A549 (cell line): ENCODE measurements at regions not wholly inside any gene's neighbourhood (a gene's known extent, or its start where the extent isn't known, plus 50 kb on each side); places are given as distances from the start of the nearest gene placed in this dataset.

Experiments used
- ATAC-seq, 2 experiments: fragments of 200-7000 bp in 1 of 2; fragments of >200 bp in 1 of 2; cut with Nextera tagmentation in 1 of 2; cut with Tn5 transposase in 1 of 2; 3 replicates each; pipeline versions ENCODE4 v1.8.0 to v1.9.1; 2018 to 2020; ENCODE audit warnings: mild to moderate bottlenecking in 1 of 2, moderate library complexity in 1 of 2
- CTCF ChIA-PET: fragments of 300-600 bp; sonication (Branson Sonifier 250); formaldehyde crosslinking; extraction: SDS; loops from one replicate; lab custom pipeline; 2021; ENCODE audit warnings: antibody characterized with exemption, inconsistent platforms; lab: Yijun Ruan, JAX
- POLR2A ChIA-PET: fragments of 350-600 bp; formaldehyde crosslinking; extraction: SDS; loops from one replicate; lab custom pipeline; 2021; ENCODE audit warnings: antibody characterized with exemption, inconsistent platforms; lab: Yijun Ruan, JAX
- DNase-seq, 2 experiments: peaks; one replicate each; pipeline versions ENCODE4 v3.0.0 to v3.0.0-alpha.2; 2011 to 2016; ENCODE audit warnings: low read depth in 1 of 2, low spot score in 1 of 2
- FAIRE-seq: peaks from 2 replicates; lab custom pipeline; 2011; peaks lifted over from hg19 to GRCh38; lab: Jason Lieb, UNC
- H3K27ac ChIP-seq, 2 experiments: fragments of >200 bp; sonication (Bioruptor Twin); formaldehyde crosslinking; 3 replicates each; pipeline ENCODE4 v1.5.1; 2016 to 2017
- H3K4me1 ChIP-seq: fragments of >200 bp; sonication (Bioruptor Twin); formaldehyde crosslinking; 3 replicates; pipeline ENCODE4 v1.6.1; 2016
- H3K4me2 ChIP-seq: fragments of >200 bp; sonication (Bioruptor Twin); formaldehyde crosslinking; 3 replicates; pipeline ENCODE4 v1.6.1; 2016
- H3K4me3 ChIP-seq: fragments of >200 bp; sonication (Bioruptor Twin); formaldehyde crosslinking; 3 replicates; pipeline ENCODE4 v1.5.1; 2016
- H3K9me3 ChIP-seq: fragments of >200 bp; sonication (Bioruptor Twin); formaldehyde crosslinking; 3 replicates; pipeline ENCODE4 v1.6.1; 2016
- BCL3 ChIP-seq: fragments of >200 bp; sonication (Bioruptor Twin); formaldehyde crosslinking; IDR thresholded peaks from 3 replicates; pipeline ENCODE4 v1.6.1; 2016
- CBX8 ChIP-seq: fragments of 200-600 bp; sonication (generic); IDR thresholded peaks from 2 replicates; pipeline ENCODE4 v1.6.1; 2016
- CEBPB ChIP-seq, 2 experiments: fragments of >200 bp in 1 of 2; sonication (Bioruptor Twin) in 1 of 2; formaldehyde crosslinking in 1 of 2; IDR thresholded peaks; 2 replicates each; pipeline ENCODE4 v1.6.1; 2012 to 2016
- CHD4 ChIP-seq: fragments of 200-600 bp; sonication (generic); IDR thresholded peaks from 2 replicates; pipeline ENCODE4 v1.6.1; 2016; ENCODE audit warnings: antibody characterized with exemption, mild to moderate bottlenecking, borderline replicate concordance
- CTCF ChIP-seq: fragments of >200 bp; sonication (Bioruptor Twin); formaldehyde crosslinking; IDR thresholded peaks from 3 replicates; pipeline ENCODE4 v1.5.1; 2016
- FOSB ChIP-seq: fragments of 250-450 bp; sonication (Bioruptor Pico); IDR thresholded peaks from 2 replicates; pipeline ENCODE4 v1.5.0; 2020; ENCODE audit warnings: mild to moderate bottlenecking, moderate library complexity
- HEYL ChIP-seq: fragments of 250-450 bp; sonication (Bioruptor Pico); IDR thresholded peaks from 2 replicates; pipeline ENCODE4 v1.8.0; 2021; ENCODE audit warnings: mild to moderate bottlenecking, moderate library complexity
- HOXA7 ChIP-seq: fragments of 250-450 bp; sonication (Bioruptor Pico); IDR thresholded peaks from 2 replicates; pipeline ENCODE4 v1.5.0; 2020; ENCODE audit warnings: mild to moderate bottlenecking, moderate library complexity
- JUNB ChIP-seq: fragments of >200 bp; sonication (Bioruptor Twin); formaldehyde crosslinking; IDR thresholded peaks from 2 replicates; pipeline ENCODE4 v1.6.1; 2016
- MAZ ChIP-seq: fragments of 150-350 bp; IDR thresholded peaks from 2 replicates; pipeline ENCODE4 v1.6.1; 2014; ENCODE audit warnings: antibody characterized with exemption, low read depth, low read length, borderline replicate concordance
- MYC ChIP-seq: IDR thresholded peaks from 2 replicates; pipeline ENCODE4 v1.6.1; 2012; ENCODE audit warnings: mild to moderate bottlenecking, inconsistent platforms, low read length, improper control_type of control experiment, borderline replicate concordance
- RAD21 ChIP-seq, 2 experiments: fragments of >200 bp in 1 of 2; sonication (Bioruptor Twin) in 1 of 2; formaldehyde crosslinking in 1 of 2; IDR thresholded peaks in 1 of 2; conservative IDR thresholded peaks in 1 of 2; 2 replicates in 1 of 2; 3 replicates in 1 of 2; pipeline ENCODE4 v1.6.1; 2012 to 2018; ENCODE audit warnings: inconsistent platforms in 1 of 2
- RCOR1 ChIP-seq: fragments of 150-350 bp; IDR thresholded peaks from 2 replicates; pipeline ENCODE4 v1.6.1; 2014; ENCODE audit warnings: antibody characterized with exemption, low read length, low read depth
- REST ChIP-seq: fragments of 200-600 bp; sonication (generic); IDR thresholded peaks from 2 replicates; pipeline ENCODE4 v1.6.1; 2016; ENCODE audit warnings: antibody characterized with exemption, mild to moderate bottlenecking, moderate library complexity
- RFX5 ChIP-seq: fragments of 450-650 bp; IDR thresholded peaks from 2 replicates; pipeline ENCODE4 v1.7.1; 2014; ENCODE audit warnings: antibody characterized with exemption, mild to moderate bottlenecking, moderate library complexity
- RNF2 ChIP-seq: fragments of 200-600 bp; sonication (generic); IDR thresholded peaks from 2 replicates; pipeline ENCODE4 v1.6.1; 2016; ENCODE audit warnings: low read depth, mild to moderate bottlenecking, antibody characterized with exemption, moderate library complexity, borderline replicate concordance
- SREBF2 ChIP-seq: fragments of 450-650 bp; IDR thresholded peaks from 2 replicates; pipeline ENCODE4 v1.6.1; 2014; ENCODE audit warnings: mild to moderate bottlenecking, moderate library complexity
- TFCP2L1 ChIP-seq: fragments of 250-450 bp; sonication (Bioruptor Pico); IDR thresholded peaks from 2 replicates; pipeline ENCODE4 v1.5.0; 2021; ENCODE audit warnings: mild to moderate bottlenecking
- USF2 ChIP-seq: fragments of 450-650 bp; IDR thresholded peaks from 2 replicates; pipeline ENCODE4 v1.6.1; 2014; ENCODE audit warnings: antibody characterized with exemption
- ZC3H11A ChIP-seq: fragments of 450-650 bp; IDR thresholded peaks from 2 replicates; pipeline ENCODE4 v1.6.1; 2014; ENCODE audit warnings: antibody characterized with exemption, mild to moderate bottlenecking
- WGBS: methylation state at CpG from one replicate; pipeline ENCODE4 v1.1.6; 2017; ENCODE audit errors: missing lambda C conversion rate; 5-methylcytosine and 5-hydroxymethylcytosine counted together

- ChIA-PET CTCF (interaction anchor here (0.6 kb wide), 1 partner anchor 14 kb away, joined by 8 read pairs; no protein-coding TSS in a partner anchor), POLR2A (no interaction called here)
- Histone ChIP-seq H3K4me3 (no peak overlapping the region), H3K4me1 (peaks cover 10% of the 10 kb centered on the region; the same call in 1 of the 3 replicates), H3K27ac (no peak overlapping the region), H3K4me2 (0 out of 3 replicates have a peak overlapping the region, but pooled peaks have one; percentile 12), H3K9me3 (no peaks in the 10 kb centered on the region)
- TF ChIP-seq MYC (no peak), ZC3H11A (no peak), CEBPB (IDR thresholded peaks at IDR 0.05) (no peak), RNF2 (no peak), REST (no peak), USF2 (no peak), CHD4 (no peak), TFCP2L1 (CRISPR knock-in tag) (no peak), HEYL (CRISPR knock-in tag) (no peak), CTCF (no peak), HOXA7 (no peak), FOSB (CRISPR knock-in tag) (no peak), MAZ (no peak), CBX8 (no peak), RFX5 (no peak), SREBF2 (no peak), RCOR1 (no peak), RAD21 (conservative IDR thresholded peaks at IDR 0.05 in 1 of 2, IDR thresholded peaks at IDR 0.05 in 1 of 2) (no peak), BCL3 (no peak), JUNB (no peak)
- ATAC-seq (no peak), DNase-seq (no peak), FAIRE-seq (no peak)
- WGBS, result 39% methylated on average over 3 of the region's 3 CpGs
These were observed 88.7 kb upstream of the FAM169A start for GRCh38 chr5:74954919-74955318.
